Superior temporal gyrus (tissue), 1 donor: ENCODE measurements at regions not wholly inside any gene's neighbourhood (a gene's known extent, or its start where the extent isn't known, plus 50 kb on each side); places are given as distances from the start of the nearest gene placed in this dataset.
A peak's percentile ranks its signal among the peaks of the same experiment; 100 is the strongest.
"Not testable (repeated sequence)": the region's sequence is repeated elsewhere in the genome, so short reads cannot be mapped to it uniquely, and the experiment has no call there.

Experiments used
- DNase-seq: peaks from one replicate; pipeline ENCODE4 v3.0.0-alpha.2; 2016; ENCODE audit errors: extremely low spot score

DNA sequence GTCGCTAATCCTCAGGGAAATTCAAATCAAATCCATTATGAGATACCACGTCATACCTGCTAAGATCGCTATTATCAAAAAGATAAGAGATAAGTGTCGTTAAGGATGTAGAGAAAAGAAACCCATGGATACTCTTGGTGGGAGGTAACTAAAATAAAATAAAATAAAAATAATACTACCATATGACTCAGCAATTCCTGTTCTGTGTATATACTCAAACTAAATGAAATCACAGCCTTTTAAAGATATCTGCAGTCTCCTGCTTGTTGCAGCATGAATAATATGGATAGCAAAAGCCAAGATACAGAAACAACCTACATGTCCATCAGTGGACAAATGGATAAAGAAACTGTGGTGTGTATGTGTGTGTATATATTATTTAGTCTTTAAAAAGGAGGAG lies 105.8 kb upstream of the IL15 start:
- no peak for DNase-seq

DNA sequence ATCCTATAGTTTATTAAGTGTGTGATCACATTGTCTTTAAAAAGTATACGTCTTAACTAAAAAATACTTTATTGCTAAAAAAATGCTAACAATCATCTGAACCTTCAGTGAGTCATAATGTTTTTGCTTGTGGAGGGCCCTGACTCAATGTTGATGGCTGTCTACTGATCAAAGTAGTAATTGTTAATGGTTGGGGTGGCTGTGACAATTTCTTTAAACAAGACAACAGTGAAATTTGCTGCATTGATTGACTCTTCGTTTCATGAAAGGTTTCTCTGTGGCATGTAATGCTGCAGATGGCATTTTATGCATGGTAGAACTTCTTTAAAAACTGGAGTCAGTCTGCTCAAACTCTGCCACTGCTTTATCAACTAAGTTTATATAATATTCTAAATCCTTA lies 101.4 kb upstream of the IL15 start:
- no peak for DNase-seq

DNA sequence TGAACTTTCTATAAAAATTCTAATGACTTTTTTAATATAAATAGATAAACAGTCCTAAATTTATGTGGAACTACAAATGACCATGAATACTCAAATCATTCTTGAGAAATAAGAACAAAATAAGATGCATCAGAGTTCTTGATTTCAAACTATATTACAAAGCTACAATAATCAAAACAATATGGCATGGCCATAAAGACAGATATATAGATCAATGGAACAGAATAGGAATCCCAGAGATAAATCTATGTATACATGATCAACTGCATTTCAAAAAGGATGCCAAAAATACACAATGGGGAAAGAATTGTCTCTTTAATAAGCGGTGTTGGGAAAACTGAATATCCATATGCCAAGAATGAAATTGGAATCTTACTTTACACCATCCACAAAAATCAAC lies 98.4 kb upstream of the IL15 start:
- DNase-seq, result no peak

DNA sequence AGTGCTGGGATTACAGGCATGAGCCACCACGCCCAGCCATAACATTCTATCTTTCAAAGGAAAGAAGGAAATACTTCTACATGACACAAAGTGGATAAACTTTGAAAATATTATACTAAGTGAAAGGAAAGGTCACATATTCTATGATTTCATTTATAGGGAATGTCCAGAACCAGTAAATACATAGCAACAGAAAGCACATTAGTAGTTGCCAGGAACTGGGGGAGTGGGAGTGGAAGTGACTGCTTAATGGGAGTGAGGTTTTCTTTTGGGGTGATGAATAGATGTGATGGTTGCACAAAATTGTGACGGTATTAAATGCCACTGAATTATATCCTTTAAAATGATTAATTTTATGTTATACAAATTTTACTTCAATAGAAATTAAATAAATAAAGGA lies 95.7 kb upstream of the IL15 start:
- no peak for DNase-seq

DNA sequence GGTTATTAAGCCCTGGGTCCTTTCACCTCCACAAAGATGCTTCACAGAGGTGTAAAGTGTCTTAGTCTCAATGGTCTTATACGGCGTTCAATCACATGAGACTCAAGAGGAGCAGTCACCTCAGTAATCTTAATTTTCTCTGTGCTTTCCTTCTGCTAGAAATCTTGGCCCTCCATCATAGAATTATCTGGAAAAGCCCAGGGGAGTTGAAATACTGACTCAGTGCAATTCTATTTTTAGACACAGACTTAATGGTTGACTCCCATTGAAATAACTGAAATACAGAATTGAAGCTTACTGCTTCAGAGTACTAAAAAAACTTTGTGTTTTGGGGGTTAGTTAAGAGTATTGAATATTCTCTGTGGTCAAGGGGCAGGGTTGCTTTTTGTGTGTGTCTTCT lies 94.5 kb upstream of the IL15 start:
- DNase-seq, result no peak

DNA sequence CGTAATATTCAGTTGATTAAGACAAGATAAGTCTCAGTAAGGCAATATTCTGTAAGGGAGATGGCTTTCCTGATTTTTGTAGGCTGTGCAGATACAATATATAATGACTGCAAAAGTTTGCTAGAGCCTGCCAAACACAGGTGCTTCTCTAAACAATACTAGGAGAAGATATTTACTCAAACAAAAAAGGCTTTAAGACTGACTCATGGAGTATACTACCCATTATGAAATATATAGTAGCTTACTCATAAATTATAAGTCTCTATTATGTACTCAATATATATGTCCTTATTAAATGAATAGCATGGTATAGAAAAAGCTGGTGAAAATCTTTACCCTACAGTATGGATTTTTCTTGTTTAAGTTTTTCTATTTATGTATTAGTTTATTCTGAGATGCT lies 93.2 kb upstream of the IL15 start:
- DNase-seq, result no peak

DNA sequence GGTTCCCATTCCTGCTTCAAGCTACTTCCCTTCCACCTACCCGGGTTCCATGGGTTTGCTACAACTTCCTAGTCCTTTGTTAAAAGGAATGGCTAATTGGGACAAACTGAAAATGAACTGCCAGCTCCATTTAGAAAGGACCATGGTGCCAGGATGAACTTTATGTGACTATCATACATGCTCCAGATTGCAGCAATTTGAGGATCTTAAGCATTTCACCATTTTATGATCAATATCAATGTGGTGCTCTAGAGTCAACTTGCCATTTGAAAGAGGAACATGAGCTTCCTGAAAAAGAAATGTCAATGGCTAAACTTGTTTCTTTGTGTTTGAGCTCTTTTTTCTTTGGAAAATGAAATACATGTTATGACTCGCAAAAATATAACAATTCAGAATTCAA lies 92.7 kb upstream of the IL15 start:
- DNase-seq, result no peak

DNA sequence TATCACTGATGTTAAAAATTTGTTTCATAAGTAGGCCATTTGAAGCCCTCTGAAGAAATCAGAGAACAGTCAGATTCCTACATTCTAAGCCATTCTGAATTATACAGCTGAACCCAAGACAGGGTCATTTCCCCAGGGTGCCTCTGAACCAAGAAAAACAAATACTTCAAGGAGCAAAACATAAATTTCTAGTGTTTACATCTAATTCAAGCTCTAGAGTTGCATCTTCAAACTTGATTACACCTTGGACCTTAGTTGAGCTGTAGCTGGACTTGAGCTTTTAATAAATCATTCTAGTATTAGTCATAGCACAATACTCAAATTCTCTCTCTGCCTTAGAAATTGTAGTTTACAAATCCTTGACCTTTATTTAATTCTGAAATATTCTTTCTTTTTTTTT lies 87.6 kb upstream of the IL15 start:
- no peak for DNase-seq

DNA sequence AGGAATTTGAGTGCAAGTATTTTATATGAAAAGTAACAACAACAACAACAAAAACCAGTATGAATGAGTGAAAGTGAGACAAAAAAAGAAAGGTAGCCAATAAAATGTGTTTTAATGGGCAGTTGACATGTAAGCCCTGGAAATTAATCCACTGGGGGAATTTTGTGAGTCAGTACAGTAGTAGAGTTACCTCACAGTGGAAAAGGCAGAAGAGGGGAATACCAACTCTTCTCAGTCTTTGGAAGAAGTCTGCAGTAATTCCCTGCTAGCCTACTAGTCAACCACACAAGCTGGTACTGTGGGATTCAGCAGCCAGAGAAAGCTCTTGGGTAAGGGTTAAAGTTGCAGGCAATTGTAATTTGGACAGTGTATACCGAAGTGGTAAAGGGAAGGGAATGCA lies 76.3 kb upstream of the IL15 start:
- DNase-seq, result no peak

DNA sequence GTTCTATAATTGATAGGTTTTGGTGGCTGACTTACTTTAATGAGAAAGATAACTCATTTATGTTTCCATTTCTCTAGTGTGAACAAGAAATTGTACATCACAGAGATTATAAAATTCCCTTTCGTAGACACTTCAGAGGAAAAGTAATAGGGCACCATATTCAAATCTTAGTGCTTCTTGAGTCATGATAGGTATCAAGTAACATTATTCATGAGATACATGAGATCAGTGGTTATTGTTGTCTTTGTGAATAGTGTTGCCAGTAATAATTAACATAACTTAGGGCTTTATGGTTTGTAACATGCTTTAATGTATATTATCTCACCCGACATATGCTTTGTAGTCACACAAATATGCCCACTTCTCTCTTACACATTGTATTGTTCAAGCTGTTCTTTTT lies 73.7 kb upstream of the IL15 start:
- DNase-seq, result no peak

DNA sequence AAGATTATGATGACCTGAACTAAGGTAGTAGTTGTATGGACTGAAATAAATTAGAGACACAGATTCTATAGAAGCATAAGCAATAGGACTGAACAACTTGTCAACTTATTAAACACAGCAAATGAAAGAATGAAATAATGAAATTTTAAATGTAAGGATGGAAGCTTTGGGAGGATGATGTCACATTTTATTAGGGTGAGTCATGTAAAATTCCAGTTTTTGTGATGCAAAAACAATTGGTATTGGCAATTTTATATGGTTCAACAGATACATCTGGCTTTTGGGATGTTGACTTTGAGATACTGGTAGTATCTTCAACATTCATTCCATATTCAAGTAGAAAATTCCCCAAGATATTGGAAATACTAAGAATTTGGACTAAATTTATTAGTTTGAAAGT lies 72.7 kb upstream of the IL15 start:
- no peak for DNase-seq

DNA sequence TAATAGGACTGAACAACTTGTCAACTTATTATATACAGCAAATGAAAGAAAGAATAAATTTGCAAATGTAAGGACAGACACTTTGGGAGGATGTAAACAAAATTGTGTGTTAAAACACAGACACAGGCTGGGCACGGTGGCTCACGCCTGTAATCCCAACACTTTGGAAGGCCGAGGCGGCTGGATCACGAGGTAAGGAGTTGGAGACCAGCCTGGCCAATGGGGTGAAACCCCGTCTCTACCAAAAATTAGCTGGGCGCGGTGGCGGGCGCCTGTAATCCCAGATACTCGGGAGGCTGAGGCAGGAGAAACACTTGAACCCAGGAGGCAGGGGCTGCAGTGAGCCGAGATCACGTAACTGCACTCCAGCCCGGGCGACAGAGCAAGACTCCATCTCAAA lies 71.4 kb upstream of the IL15 start:
- not testable (repeated sequence) for DNase-seq

DNA sequence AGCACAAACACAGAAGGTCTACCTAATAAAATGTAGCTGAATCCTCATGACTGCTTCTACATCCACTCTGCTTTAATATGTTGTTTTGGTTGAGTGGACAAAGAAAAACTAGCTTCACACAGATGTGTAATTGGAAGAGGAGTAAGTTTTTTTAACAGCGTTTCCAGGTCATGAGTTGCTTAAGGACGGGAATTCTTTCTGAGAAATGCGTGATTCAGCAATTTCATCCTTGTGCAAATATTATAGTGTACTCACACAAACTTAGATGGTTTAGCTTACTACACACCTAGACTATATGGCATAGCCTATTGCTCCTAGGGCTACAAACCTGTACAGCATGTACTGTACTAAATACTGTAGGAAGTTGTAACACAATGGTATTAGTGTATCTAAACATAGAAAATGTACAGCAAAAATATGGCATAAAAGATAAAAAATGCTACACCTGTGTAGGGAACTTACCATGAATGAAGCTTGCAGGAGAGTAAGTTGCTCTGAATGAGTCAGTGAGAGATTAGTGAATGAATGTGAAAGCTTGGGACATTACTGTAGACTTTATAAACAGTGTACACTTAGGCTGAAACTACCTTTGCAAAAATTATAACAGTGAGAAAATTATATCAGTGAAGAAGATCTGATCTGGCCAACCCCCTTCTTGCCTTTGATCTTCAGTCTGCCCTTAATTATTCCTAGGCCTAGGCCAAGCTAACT lies 70.8 kb upstream of the IL15 start:
- no peak for DNase-seq

DNA sequence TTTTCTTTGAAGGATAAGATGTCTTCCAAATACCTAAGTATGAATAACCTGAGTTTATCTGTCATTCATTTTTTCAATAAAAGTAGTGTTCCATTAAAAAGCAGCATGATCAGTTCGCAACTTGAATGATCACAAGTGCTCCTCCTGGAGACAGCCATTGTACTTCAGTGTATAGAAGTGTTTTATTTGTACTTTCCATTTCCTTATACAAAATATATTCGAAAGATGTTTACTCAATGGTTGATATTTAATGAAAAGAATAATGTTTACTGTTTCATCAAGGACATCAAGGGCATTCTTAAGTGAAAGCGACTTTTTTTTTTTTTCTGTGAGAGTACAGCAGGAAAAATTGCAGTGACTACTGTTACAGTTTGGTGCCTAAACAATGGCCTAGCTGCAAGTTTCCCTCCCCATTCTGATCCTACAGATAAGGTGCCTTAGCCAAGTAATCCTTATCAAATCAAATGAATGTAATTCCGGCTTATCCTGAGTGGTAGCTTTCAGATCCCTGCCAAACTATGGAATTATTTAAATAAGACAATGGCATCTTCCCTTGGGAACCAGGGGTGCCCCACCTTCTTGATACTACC lies 69.0 kb upstream of the IL15 start:
- DNase-seq, result no peak

DNA sequence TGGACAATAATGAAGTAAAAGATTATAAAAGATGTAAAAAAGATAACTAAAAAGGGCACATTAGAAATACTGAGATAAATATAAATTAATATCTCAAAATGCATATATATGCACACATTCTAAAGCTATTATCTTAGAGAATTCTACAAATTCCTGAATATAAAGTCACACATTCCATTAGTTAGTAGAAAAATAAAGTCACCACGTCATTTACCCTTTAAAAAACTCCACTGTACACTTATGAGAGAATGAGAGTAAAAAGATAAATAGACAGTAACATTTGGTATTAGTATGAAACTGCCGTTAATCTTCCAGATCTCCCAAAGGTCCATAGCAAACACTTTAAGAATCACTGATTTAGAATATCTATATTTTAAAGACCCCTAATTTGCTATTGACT lies 67.2 kb upstream of the IL15 start:
- no peak for DNase-seq

DNA sequence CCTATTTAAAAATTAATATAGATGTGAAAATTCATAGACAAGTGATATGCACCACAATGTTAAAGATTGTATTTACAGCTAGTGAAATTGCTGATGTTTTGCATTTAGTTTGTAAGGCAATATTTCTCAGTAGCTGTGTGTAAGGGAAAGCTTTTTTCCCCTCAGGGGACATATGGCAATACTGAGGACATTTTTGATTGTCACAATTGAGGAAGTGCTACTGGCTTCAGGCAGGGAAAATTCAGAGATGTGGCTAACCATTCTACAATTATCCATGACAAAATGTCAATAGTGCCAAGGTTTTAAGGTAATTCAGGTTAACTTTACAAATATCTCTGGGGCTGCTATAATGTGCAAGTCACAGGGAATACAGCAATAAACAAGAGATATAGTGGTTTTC lies 66.1 kb upstream of the IL15 start:
- DNase-seq, result no peak

DNA sequence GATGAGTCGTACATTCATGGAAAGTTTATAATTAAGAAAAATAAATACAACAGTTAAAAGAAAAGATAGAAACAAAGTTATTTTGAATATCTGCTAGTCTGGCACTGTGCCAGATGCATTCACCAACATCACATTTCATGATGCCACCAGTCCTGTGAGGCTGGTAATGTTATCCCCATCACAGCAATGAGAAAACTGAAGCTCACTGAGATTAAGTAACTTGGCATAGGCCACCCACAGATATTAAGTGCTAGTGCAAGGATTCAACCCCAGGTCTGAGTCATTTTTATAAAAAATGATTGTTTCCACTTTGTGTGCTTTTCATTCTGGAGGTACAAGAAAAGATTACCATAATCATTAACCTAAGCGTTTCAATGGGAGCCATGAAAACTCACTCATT lies 65.0 kb upstream of the IL15 start:
- no peak for DNase-seq

DNA sequence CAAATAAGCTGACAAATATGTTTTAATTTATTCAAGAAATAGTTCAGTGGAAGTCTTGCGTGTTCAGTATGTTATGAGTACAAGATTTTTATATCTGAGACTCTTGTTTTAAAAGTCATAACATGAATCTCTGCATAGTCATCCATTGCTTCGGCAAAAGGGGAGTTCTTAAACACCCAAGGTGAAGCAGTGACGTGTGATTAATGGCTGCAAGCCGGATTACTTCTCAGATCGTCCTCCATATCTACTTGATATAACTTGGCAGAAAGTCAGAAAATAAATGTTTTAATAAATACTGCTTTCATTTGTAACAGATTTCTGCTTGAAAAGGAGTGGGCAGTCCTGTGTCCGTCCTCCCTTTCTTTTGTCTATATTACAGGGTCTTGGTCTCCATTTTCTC lies 64.6 kb upstream of the IL15 start:
- no peak for DNase-seq

DNA sequence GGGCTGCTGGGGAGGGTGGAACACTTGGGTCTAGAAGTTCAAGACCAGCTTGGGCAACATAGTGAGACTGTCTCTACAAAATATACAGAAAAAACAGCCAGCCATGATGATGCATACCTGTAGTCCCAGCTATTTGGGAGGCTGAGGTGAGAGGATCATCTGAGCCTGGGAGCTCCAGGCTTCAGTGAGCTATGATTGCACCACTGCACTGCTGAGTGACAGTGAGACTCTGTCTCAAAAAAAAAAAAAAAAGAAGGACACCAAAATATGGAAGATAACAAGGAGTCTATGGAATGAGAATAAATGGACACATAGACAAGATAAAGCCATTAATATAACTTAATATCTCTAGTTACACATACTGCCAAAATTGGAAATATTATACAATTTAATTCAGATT lies 62.7 kb upstream of the IL15 start:
- no peak for DNase-seq

DNA sequence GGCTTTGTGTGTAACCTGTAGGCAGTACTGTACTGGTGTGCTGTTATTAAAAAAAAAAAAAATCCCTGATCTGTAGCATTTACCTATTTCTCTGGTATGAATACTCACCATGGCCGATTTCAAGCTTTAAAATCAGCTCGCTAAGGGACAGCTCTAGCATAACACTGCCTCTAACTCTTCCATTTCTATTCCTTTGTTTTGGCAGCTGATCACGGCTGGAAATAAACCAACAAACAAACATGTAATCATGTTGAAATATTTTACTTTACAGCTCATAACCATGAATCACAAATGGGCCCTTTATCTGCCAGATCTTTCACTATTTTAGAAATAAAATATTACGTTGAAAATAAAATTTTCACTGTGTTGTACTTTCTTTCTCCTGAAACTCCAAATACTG lies 60.5 kb upstream of the IL15 start:
- no peak for DNase-seq

DNA sequence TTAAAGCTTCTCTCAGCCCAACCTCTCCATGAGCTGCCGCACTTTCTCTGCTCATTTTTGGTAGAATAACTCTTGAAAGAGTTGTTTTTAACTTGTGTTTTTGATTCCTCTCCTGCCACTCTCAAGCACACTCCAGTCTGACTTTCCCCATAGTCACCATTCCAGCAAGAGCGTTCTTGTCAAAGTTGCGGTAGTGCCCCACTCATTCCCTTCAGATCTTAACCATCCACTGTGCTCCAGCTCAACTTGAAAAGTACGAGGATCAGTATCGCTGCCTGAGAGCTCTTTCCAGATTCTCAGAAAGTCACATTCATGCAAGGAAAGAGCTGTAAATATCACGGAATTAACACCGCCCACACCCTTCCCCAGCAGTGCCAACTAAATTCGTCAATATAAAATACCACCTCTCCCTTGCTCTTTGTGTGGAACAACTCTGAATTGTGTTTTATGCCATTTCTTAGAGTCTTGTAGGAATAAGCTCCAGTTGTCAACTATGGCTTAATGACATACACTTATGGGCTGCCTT lies 59.7 kb upstream of the IL15 start:
- peak; percentile 37 for DNase-seq

DNA sequence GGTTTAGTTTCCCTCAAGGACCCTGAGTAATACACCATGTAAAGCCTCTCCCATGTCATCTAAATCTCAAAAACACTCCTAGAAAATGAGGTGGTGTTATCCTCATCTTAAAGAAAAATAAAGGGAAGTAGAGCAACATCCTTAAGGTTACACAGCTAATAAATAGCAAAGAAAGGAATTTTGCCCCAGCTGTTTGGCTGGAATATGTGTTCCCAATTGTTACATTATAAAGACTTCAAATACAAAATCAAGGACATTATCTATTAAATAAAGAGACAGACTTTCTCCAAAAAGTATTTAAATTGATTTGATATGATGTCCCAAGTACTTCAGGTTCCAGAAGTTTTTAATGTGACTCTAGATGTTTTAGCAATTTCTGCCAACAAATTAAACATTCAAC lies 57.9 kb upstream of the IL15 start:
- DNase-seq, result no peak

DNA sequence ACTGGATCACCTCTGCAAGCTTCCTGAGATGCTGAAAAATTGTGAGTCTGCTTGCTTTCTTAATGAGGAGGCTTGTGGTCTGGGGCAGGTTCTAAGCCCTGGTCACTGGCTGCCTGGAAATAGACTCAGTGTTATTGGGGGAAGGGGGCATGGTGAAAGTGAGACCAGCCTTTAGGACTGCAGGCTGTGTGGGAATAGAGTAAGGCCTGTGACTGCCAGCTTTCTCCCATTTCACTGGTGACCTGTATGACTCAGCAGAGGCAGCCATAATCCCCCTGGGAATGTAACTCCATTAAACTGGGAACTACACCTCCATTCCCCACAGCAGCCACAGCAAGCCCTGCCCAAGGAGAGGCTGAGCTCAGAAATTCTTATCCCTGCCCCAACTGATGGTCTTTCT lies 55.9 kb upstream of the IL15 start:
- DNase-seq, result no peak
